PFSK-1 (cell line): ENCODE measurements at regions not wholly inside any gene's neighbourhood (a gene's known extent, or its start where the extent isn't known, plus 50 kb on each side); places are given as distances from the start of the nearest gene placed in this dataset.

ENCODE experiments used
- FOXP2 ChIP-seq: optimal IDR thresholded peaks from 2 replicates; pipeline ENCODE3; 2011; ENCODE audit warnings: borderline replicate concordance, control low read depth, inconsistent platforms; ENCODE audit not compliant: insufficient read depth; ENCODE audit errors: extremely low read length, extremely low read depth
- POLR2AphosphoS5 ChIP-seq: IDR thresholded peaks from 2 replicates; pipeline ENCODE4 v1.6.1; 2012; ENCODE audit warnings: low read depth, mild to moderate bottlenecking, control low read depth, low read length, moderate library complexity
- SIN3A ChIP-seq: IDR thresholded peaks from 2 replicates; pipeline ENCODE4 v1.6.1; 2012; ENCODE audit warnings: mild to moderate bottlenecking, low read length, moderate library complexity, borderline replicate concordance; ENCODE audit not compliant: insufficient read depth
- TAF1 ChIP-seq: IDR thresholded peaks from 2 replicates; pipeline ENCODE4 v1.6.1; 2012; ENCODE audit warnings: low read length, control low read depth, borderline replicate concordance; ENCODE audit not compliant: insufficient read depth
- TF ChIP-seq, protein P1 (sequence below), 2 experiments: IDR thresholded peaks; 2 replicates each; pipeline versions ENCODE4 v1.6.1 to v1.8.0; 2011 to 2012; ENCODE audit warnings: low read depth in 2 of 2, low read length in 2 of 2, control low read depth in 1 of 2, inconsistent platforms in 1 of 2, mild to moderate bottlenecking in 1 of 2, moderate library complexity in 1 of 2; ENCODE audit not compliant: insufficient read depth in 1 of 2

GRCh38 chr5:93331241-93331640 is 249.8 kb downstream of the NR2F1-AS1 start:
- TF ChIP-seq TAF1 (no peak), FOXP2 (no peak), POLR2AphosphoS5 (no peak), SIN3A (no peak)
- TF ChIP-seq, protein P1, sequence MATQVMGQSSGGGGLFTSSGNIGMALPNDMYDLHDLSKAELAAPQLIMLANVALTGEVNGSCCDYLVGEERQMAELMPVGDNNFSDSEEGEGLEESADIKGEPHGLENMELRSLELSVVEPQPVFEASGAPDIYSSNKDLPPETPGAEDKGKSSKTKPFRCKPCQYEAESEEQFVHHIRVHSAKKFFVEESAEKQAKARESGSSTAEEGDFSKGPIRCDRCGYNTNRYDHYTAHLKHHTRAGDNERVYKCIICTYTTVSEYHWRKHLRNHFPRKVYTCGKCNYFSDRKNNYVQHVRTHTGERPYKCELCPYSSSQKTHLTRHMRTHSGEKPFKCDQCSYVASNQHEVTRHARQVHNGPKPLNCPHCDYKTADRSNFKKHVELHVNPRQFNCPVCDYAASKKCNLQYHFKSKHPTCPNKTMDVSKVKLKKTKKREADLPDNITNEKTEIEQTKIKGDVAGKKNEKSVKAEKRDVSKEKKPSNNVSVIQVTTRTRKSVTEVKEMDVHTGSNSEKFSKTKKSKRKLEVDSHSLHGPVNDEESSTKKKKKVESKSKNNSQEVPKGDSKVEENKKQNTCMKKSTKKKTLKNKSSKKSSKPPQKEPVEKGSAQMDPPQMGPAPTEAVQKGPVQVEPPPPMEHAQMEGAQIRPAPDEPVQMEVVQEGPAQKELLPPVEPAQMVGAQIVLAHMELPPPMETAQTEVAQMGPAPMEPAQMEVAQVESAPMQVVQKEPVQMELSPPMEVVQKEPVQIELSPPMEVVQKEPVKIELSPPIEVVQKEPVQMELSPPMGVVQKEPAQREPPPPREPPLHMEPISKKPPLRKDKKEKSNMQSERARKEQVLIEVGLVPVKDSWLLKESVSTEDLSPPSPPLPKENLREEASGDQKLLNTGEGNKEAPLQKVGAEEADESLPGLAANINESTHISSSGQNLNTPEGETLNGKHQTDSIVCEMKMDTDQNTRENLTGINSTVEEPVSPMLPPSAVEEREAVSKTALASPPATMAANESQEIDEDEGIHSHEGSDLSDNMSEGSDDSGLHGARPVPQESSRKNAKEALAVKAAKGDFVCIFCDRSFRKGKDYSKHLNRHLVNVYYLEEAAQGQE (IDR thresholded peaks at IDR 0.05; ENCODE audit: insufficient read depth in 1 of 2, low read depth in 2 of 2, low read length in 2 of 2), result no peak

- TF ChIP-seq FOXP2, result no peak
- no peak for TF ChIP-seq POLR2AphosphoS5
- no peak for TF ChIP-seq TAF1
- TF ChIP-seq SIN3A, result no peak
- TF ChIP-seq, protein P1 (IDR thresholded peaks at IDR 0.05; ENCODE audit: insufficient read depth in 1 of 2, low read depth in 2 of 2, low read length in 2 of 2), result no peak
Observed at GRCh38 chr5:93330506-93330905, 250.5 kb downstream of the NR2F1-AS1 start.

DNA sequence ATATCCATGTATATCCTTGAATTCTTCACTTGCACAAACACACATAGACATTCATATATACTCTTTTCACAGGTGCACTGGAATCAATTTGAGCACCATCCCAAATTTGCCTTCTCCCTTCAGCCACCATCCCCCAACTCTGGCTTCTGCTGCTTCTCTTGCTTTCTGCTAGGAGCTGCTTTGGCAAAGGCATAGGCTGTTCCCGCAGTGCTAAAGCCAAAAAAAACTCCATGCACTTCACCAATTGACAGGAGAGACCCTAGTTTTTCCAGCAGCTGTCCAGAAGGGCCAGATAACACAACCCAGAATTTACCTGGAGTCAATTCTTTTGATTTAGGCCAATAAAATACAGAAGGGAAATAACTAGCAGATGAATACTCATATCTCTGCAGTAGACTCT is 251.3 kb downstream of the NR2F1-AS1 start:
- no peak for TF ChIP-seq TAF1

GRCh38 chr5:93328833-93329232 is 252.2 kb downstream of the NR2F1-AS1 start:
- TF ChIP-seq, protein P1 (IDR thresholded peaks at IDR 0.05; ENCODE audit: insufficient read depth in 1 of 2, low read depth in 2 of 2, low read length in 2 of 2), result no peak
- no peak for TF ChIP-seq TAF1
- TF ChIP-seq POLR2AphosphoS5, result no peak
- no peak for TF ChIP-seq FOXP2
- TF ChIP-seq SIN3A, result no peak

GRCh38 chr5:93327605-93328004 is 253.4 kb downstream of the NR2F1-AS1 start:
- no peak for TF ChIP-seq FOXP2

DNA sequence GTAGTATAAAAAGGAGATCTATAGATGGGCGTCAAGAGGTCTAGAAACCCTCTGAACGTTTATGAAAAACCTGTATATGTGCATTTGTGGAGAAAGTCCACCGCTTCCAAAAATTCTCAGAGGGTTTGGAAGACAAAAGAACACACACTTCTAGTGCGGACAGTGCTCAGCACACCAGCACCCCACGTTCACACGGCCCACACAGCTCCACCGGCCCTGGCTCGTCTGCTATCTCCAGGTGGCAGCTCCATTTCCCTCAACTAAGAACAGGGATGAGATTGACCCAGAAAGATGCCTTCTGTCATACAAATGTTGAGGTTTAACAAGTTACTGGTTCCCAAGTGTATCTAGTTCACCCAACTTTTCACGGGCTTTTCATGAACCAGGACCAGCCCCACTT is 255.1 kb downstream of the NR2F1-AS1 start:
- TF ChIP-seq, protein P1 (IDR thresholded peaks at IDR 0.05; ENCODE audit: insufficient read depth in 1 of 2, low read depth in 2 of 2, low read length in 2 of 2), result no peak
- no peak for TF ChIP-seq POLR2AphosphoS5
